Loucy (cell line): ENCODE measurements at regions not wholly inside any gene's neighbourhood (a gene's known extent, or its start where the extent isn't known, plus 50 kb on each side); places are given as distances from the start of the nearest gene placed in this dataset.

Source experiments
- CTCF ChIP-seq: fragments of 200-600 bp; sonication (generic); conservative IDR thresholded peaks from 2 replicates; pipeline ENCODE4 v1.5.1; 2014; ENCODE audit warnings: mild to moderate bottlenecking, antibody characterized with exemption, low read length
- EZH2phosphoT487 ChIP-seq: fragments of 200-600 bp; IDR thresholded peaks from 2 replicates; pipeline ENCODE4 v1.6.1; 2018; ENCODE audit warnings: antibody characterized with exemption, mild to moderate bottlenecking, moderate library complexity, borderline replicate concordance

- no peak for TF ChIP-seq CTCF
- no peak for TF ChIP-seq EZH2phosphoT487
Measured at GRCh38 chr2:236889791-236890704, 195.6 kb upstream of the COPS8 start.
